H4 (cell line): ENCODE measurements at regions not wholly inside any gene's neighbourhood (a gene's known extent, or its start where the extent isn't known, plus 50 kb on each side); places are given as distances from the start of the nearest gene placed in this dataset.

Source experiments
- DNase-seq: peaks from one replicate; pipeline ENCODE4 v3.0.0-alpha.2; 2015; ENCODE audit warnings: low spot score

DNA sequence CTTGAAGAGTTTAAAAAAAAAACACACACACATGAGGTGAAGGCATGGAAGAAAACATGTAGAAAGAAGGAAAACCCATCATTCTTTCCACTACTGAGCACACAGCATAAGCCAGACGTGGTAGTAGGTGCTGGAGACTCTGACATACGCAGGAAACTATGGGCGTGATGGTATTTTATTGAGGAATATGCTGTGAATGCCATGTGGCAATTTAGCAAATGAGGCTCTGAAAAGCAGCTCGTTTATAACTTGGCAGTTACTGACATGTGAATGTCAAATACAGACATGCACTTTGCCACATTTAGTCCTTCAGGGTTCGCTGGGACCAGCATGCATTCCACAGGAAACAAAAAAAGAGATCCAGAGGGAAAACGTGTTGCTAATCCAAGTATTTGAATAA lies 74.3 kb upstream of the IFNAR2 start:
- DNase-seq, result no peak

DNA sequence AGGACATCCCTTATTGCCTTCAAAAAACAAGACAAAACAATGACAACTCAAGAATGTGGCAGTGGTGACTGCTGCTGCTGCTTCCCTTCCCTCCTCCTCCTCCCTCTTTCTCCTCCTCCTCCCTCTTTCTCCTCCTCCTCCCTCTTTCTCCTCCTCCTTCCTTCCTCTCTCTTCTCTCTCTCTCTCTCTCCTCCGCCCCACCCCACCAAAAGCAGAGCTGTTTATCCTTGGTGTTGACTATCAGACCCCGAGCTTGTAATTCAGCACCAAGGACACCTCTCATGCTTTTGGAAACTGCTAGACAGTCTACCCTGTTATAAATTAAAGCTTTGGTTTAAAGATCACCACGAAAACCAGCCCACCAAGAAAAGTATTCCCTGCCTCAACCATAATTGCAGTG lies 72.4 kb upstream of the IFNAR2 start:
- no peak for DNase-seq

DNA sequence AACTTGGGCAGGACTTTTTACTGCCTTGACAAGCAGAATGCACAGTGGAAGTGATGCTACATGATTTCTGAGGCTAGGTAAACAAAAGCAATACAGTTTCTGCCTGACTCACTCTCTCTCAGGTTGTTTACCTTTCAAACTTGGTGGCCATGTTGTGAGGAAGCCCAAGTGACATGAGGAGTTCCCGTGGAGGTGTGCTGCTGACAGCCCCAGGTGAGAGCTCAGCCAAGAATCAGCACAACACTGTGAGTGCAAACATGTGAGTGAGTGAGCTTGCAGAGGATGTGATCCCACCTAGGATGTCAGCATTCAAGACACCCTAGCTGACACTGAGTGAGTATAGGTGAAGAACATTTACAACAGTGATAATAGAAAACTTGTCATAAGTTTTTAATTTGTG lies 71.1 kb upstream of the IFNAR2 start:
- no peak for DNase-seq

DNA sequence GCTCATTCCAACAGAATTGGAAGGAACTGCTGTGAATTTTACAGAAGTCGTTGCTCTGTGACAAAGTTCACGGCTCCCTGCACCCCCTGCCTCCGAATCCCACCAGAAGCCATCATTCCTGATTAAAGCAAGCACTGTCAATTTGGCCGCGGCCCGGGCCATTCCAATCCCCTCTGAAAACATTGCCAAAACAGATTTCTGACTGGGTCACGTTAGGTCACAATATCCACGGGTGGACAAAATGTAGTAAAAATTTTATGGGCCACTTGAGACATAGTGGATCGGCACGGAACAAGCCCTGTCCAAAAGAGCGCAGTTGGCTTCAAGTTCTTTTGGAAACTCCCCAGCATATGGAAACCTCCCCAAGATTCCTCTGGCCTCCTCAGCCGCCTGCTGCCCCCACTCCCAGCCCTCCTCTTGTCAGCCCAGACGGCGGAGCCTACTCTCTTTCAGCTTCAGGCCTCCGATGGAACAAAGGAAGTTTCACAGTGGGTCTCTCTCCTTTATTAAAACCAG lies 67.2 kb upstream of the IFNAR2 start:
- no peak for DNase-seq

DNA sequence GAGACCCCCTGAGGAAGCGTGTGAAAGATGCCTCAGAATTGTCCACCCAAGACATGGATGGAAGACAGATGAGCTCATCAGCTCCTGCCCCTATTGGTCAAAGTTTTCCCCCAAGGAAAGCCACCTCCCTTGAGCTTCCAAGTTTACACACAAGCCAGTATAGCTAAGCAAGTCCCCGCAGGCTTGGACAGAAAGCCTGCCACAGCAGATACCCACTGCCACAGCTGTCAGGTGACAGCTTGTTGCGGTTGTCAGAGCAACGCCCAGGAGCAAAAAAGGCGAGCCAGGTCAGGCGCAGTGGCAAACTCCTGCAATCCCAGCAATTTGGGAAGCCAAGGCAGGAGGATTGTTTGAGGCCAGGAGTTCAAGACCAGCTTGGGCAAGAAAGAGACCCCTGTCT lies 60.9 kb upstream of the IFNAR2 start:
- DNase-seq, result no peak

DNA sequence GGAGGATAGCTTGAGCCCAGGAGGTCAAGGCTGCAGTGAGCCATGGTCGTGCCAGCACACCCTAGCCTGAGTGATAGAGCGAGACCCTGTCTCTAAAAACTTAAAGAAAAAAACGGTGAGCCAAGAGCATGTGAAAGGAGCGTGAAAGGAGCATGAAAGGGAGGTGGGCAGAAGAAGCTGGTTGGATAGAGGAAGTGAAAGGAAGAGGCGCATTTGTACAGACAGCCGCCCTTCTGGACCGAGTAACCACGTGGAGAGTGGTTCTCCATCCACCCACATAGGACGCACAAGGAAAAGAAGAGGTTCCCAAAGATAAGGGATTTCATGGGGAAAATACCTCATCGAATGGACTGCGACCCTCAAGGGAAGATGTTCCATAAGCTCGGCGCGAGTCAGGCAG lies 60.4 kb upstream of the IFNAR2 start:
- no peak for DNase-seq

DNA sequence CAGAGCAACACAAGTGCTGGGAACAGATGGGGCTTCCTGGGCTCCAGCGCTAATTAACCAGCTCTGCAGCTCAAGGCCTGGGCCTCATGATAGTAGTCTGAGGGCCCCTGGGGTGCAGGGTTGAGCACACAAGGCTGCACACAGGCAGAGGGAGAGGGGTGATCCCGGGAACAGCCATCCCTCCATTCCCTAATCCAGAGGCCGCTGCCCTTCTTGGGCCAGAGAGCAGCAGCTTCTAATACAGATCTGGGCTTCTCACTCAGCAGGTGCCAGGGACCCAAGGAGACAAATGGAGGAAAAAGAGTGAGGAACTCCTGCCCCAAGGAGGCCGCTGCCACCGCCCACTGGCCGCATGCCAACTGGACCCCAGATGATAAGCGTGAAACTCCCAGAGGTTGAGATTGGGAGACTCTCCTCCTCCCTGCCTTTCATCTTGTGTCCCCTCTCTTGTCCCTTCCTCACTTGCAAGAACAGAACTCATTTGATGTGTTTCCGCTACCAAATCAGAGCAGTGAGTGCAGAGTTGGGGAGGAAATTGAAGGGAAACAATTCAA lies 58.0 kb upstream of the IFNAR2 start:
- DNase-seq, result no peak

DNA sequence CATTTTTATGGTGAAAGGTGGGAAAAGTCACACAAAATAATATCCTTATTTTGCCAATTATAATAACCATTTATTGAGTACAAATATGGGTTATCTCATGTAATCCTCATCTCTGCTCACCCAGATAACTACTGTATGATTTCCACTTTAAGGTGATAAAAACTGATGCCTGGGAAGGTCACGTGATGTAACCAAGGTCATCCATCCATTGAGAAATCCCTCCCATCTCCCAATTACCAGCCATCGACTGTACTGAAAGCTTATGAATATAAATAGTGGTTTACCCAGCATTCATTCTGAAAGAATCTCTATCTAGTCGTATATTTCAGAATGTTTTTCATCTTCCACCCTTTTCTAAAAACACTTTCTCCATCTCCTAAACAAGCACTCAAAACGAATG lies 55.0 kb upstream of the IFNAR2 start:
- DNase-seq, result no peak
